ENCODE measurements at regions not wholly inside any gene's neighbourhood (a gene's known extent, or its start where the extent isn't known, plus 50 kb on each side); places are given as distances from the start of the nearest gene placed in this dataset.

GRCh38 chr10:23829556-23829955 is 379.4 kb upstream of the KIAA1217 start:
- TF ChIP-seq CTCF (conservative IDR thresholded peaks at IDR 0.05 in 1 of 2, IDR thresholded peaks at IDR 0.05 in 1 of 2; ENCODE audit: low read depth in 1 of 2, low read length in 2 of 2) (no peak), EZH2 (IDR thresholded peaks at IDR 0.05; ENCODE audit: low read length, missing control alignments) (no peak)
